Body of pancreas (tissue), 4 donors: ENCODE measurements at regions not wholly inside any gene's neighbourhood (a gene's known extent, or its start where the extent isn't known, plus 50 kb on each side); places are given as distances from the start of the nearest gene placed in this dataset.

Experiments
- ATAC-seq: fragments of 150-250 bp; one replicate; pipeline ENCODE4 v1.9.1; 2016
- DNase-seq, 4 donors: peaks; one replicate each; pipeline ENCODE4 v3.0.0-alpha.2; 2019
- H3K27ac ChIP-seq, 4 donors: fragments of 200-600 bp; sonication (generic); 1 replicate in 3 of 4; 2 replicates in 1 of 4; pipeline versions ENCODE4 v1.5.1 to v1.6.1; 2016 to 2019; ENCODE audit warnings: mild to moderate bottlenecking in 1 of 4, mixed read lengths in 1 of 4, moderate library complexity in 1 of 4
- H3K27me3 ChIP-seq, 2 donors: fragments of 200-600 bp; sonication (generic); one replicate each; pipeline ENCODE4 v1.6.0; 2016; ENCODE audit warnings: mild to moderate bottlenecking in 1 of 2
- H3K36me3 ChIP-seq, 2 donors: fragments of 200-600 bp; sonication (generic); replicated peaks in 1 of 2; 2 replicates each; pipeline ENCODE4 v1.5.1; 2016; ENCODE audit warnings: low read depth in 2 of 2; ENCODE audit not compliant: insufficient read depth in 1 of 2
- H3K4me1 ChIP-seq: fragments of 200-600 bp; sonication (generic); one replicate; pipeline ENCODE4 v1.6.0; 2016
- H3K4me3 ChIP-seq, 2 donors: fragments of 200-600 bp; sonication (generic); 1 replicate in 1 of 2; 2 replicates in 1 of 2; pipeline ENCODE4 v1.5.1; 2016 to 2019
- H3K9me3 ChIP-seq, 3 donors: fragments of 200-600 bp; sonication (generic); 1 replicate in 2 of 3; 2 replicates in 1 of 3; pipeline ENCODE4 v1.5.1; 2016
- CTCF ChIP-seq, 7 experiments: fragments of 450-650 bp in 4 of 7; fragments of 200-600 bp in 3 of 7; sonication (generic) in 3 of 7; IDR thresholded peaks; one replicate each; pipeline ENCODE4 v1.5.1; 2016 to 2019; ENCODE audit warnings: antibody characterized with exemption in 7 of 7
- POLR2A ChIP-seq, 3 donors: fragments of 450-650 bp; IDR thresholded peaks; one replicate each; pipeline ENCODE4 v1.6.1; 2016; ENCODE audit warnings: antibody characterized with exemption in 3 of 3, mild to moderate bottlenecking in 2 of 3
- WGBS, 2 donors: methylation state at CpG; one replicate each; pipeline ENCODE4 v1.1.5; 2017; 5-methylcytosine and 5-hydroxymethylcytosine counted together
- intact Hi-C: fragments of 100-400 bp; cut with DNase I; formaldehyde crosslinking; loops from one replicate; pipeline ENCODE4 v1.15.1; 2023

GRCh38 chr9:23539311-23539710 is 286.7 kb downstream of the ELAVL2 start:
- Histone ChIP-seq H3K4me3 (no peak overlapping the region), H3K27me3 (no peaks in the 10 kb centered on the region), H3K9me3 (no peaks in the 10 kb centered on the region), H3K27ac (no peak overlapping the region), H3K4me1 (no peaks in the 10 kb centered on the region), H3K36me3 (no peaks in the 10 kb centered on the region)
- 50 to 53% methylated on average over 1 of the region's 1 CpG for WGBS, 2 donors
- no peak for TF ChIP-seq CTCF (IDR thresholded peaks at IDR 0.05)
- no peak for TF ChIP-seq POLR2A (IDR thresholded peaks at IDR 0.05)
- intact Hi-C loops: no loop called here
- DNase-seq (no peak), ATAC-seq (no peak)

- no peak for DNase-seq
- intact Hi-C loops: no loop called here
- Histone ChIP-seq H3K27ac (no peak overlapping the region), H3K4me3 (no peak overlapping the region), H3K36me3 (no peaks in the 10 kb centered on the region), H3K27me3 (no peaks in the 10 kb centered on the region), H3K4me1 (no peaks in the 10 kb centered on the region), H3K9me3 (no peaks in the 10 kb centered on the region)
- ATAC-seq: no peak
- TF ChIP-seq CTCF (IDR thresholded peaks at IDR 0.05) (no peak), POLR2A (IDR thresholded peaks at IDR 0.05) (no peak)
- WGBS, 2 donors: 61 to 91% methylated on average over 2 of the region's 2 CpGs
These were observed 284.1 kb downstream of the ELAVL2 start for GRCh38 chr9:23541976-23542375.

GRCh38 chr9:23542438-23542837 is 283.6 kb downstream of the ELAVL2 start:
- ATAC-seq: no peak

GRCh38 chr9:23542927-23543326 is 283.1 kb downstream of the ELAVL2 start:
- Histone ChIP-seq H3K27ac (no peak overlapping the region), H3K27me3 (no peaks in the 10 kb centered on the region), H3K4me3 (no peak overlapping the region), H3K9me3 (no peaks in the 10 kb centered on the region), H3K4me1 (no peaks in the 10 kb centered on the region), H3K36me3 (no peaks in the 10 kb centered on the region)
- TF ChIP-seq CTCF (IDR thresholded peaks at IDR 0.05) (no peak), POLR2A (IDR thresholded peaks at IDR 0.05) (no peak)
- ATAC-seq (no peak), DNase-seq (no peak)
- 9 to 13% methylated on average over 1 of the region's 1 CpG for WGBS, 2 donors
- intact Hi-C loops: no loop called here

More at GRCh38 chr9:23542438-23542837, 283.6 kb downstream of the ELAVL2 start:
- Histone ChIP-seq H3K27ac (no peak overlapping the region), H3K36me3 (no peaks in the 10 kb centered on the region), H3K4me1 (no peaks in the 10 kb centered on the region), H3K9me3 (no peaks in the 10 kb centered on the region), H3K4me3 (no peak overlapping the region), H3K27me3 (no peaks in the 10 kb centered on the region)
- no peak for TF ChIP-seq POLR2A (IDR thresholded peaks at IDR 0.05)
- no peak for TF ChIP-seq CTCF (IDR thresholded peaks at IDR 0.05)
- intact Hi-C loops: no loop called here
- no peak for DNase-seq

- Histone ChIP-seq H3K36me3 (no peaks in the 10 kb centered on the region), H3K9me3 (no peaks in the 10 kb centered on the region), H3K27ac (no peak overlapping the region), H3K4me1 (no peaks in the 10 kb centered on the region), H3K4me3 (no peak overlapping the region), H3K27me3 (no peaks in the 10 kb centered on the region)
- DNase-seq: no peak
- no peak for TF ChIP-seq CTCF (IDR thresholded peaks at IDR 0.05)
- TF ChIP-seq POLR2A (IDR thresholded peaks at IDR 0.05): no peak
- intact Hi-C loops: no loop called here
- WGBS, 2 donors: 32 to 34% methylated on average over 3 of the region's 3 CpGs
- no peak for ATAC-seq
These were observed 282.6 kb downstream of the ELAVL2 start for GRCh38 chr9:23543419-23543818.
